GM10248 (cell line): ENCODE measurements at regions not wholly inside any gene's neighbourhood (a gene's known extent, or its start where the extent isn't known, plus 50 kb on each side); places are given as distances from the start of the nearest gene placed in this dataset.
"Not testable (repeated sequence)": the region's sequence is repeated elsewhere in the genome, so short reads cannot be mapped to it uniquely, and the experiment has no call there.

Experiments used
- CTCF ChIA-PET: fragments of 300-600 bp; sonication (Branson Sonifier 250); formaldehyde crosslinking; extraction: SDS; loops from one replicate; lab custom pipeline; 2021; ENCODE audit warnings: antibody characterized with exemption; lab: Yijun Ruan, JAX
- POLR2A ChIA-PET: fragments of 350-650 bp; sonication (Branson Sonifier 250); formaldehyde crosslinking; extraction: SDS; loops from one replicate; lab custom pipeline; 2020; ENCODE audit warnings: antibody characterized with exemption; lab: Yijun Ruan, JAX
- DNase-seq: peaks from one replicate; pipeline ENCODE4 v3.0.0; 2012; ENCODE audit errors: extremely low spot score
- CTCF ChIP-seq: IDR thresholded peaks from 2 replicates; pipeline ENCODE4 v1.5.1; 2012; ENCODE audit warnings: mild to moderate bottlenecking, low read depth; ENCODE audit errors: extremely low read depth, missing control alignments, control extremely low read depth

DNA sequence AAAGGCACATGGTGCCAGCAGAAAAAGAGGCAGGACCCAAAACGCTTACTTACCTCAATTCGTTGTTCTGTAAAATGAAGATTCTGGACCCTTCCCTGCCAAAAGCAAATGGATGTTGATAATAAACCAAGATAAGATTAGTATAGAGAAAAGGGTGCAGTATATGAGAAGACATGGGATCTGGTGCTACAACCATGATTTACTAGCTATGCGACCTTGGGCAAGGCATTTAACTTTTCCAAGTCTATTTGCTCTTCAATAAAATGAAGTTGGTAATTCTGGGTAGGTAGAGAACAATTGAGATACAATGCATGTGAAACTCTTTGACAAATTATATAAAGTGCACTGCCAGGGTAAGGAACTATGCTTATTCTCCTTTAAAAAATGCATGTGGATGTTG is 185.0 kb upstream of the IRF2BP2 start:
- CTCF ChIA-PET, DNase-seq, POLR2A ChIA-PET: not testable (repeated sequence)

DNA sequence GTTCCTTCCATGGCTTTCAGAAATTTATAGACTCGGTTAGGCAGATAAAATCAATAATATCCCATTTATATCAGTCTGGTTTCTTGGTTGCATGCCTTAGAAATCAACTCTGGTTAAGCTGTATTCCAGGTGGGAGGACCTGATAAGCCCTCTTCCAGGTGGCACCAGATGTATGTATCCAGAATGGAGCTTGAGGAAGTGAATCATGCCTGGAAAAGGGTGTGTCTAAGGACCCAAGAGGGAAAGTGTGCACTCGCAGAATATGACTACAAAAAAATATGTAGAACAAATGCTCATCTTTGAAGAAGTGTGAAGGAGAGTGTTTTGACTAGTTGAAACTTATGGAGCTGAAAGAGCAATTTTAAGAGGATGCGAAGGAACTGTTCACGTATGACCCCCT is 184.5 kb upstream of the IRF2BP2 start:
- DNase-seq, CTCF ChIA-PET, POLR2A ChIA-PET: not testable (repeated sequence)

GRCh38 chr1:234793924-234794323 is 183.9 kb upstream of the IRF2BP2 start:
- POLR2A ChIA-PET, CTCF ChIA-PET, DNase-seq: not testable (repeated sequence)

GRCh38 chr1:234792221-234792864 is 182.4 kb upstream of the IRF2BP2 start:
- POLR2A ChIA-PET, CTCF ChIA-PET, DNase-seq: not testable (repeated sequence)

DNA sequence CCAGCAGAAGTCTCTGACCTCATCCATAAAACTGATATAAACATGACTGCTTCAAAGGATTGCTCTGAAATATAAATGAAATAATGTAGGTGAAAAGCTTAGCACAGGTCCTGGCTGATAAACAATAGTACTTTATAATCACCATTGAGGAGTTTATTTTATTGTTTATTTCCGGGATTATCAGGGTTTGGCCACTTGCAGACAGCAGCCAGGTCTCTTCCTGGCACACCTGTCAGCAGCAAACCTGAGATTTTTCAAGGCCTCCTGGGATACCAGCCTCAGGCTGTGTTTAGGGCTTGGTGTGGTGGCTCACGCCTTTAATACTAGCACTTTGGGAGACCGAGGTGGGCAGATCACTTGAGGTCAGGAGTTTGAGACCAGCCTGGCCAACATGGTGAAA is 181.6 kb upstream of the IRF2BP2 start:
- POLR2A ChIA-PET, DNase-seq, CTCF ChIA-PET: not testable (repeated sequence)

DNA sequence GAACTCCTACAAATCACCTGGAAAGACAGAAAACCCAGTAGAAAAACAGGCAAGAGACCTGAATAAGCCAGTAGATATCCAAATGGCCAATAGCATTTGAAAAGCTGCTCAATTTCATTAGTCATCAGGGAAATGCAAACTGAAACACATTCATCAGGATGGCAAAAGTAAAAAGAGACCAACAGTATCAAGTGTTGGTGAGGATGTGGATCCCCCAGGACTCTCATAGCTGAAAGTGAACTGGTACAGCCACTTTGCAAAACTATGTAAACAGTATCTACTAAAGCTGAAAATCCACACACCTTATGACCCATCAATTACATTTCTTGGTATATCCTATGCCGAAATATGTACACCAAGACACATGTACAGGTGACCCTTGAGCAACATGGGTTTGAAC is 180.4 kb upstream of the IRF2BP2 start:
- POLR2A ChIA-PET, CTCF ChIA-PET, DNase-seq: not testable (repeated sequence)

- POLR2A ChIA-PET, DNase-seq, CTCF ChIA-PET: not testable (repeated sequence)
These were observed 177.1 kb upstream of the IRF2BP2 start for GRCh38 chr1:234787011-234787584.

GRCh38 chr1:234785922-234786321 is 175.9 kb upstream of the IRF2BP2 start:
- CTCF ChIA-PET, POLR2A ChIA-PET, DNase-seq: not testable (repeated sequence)

DNA sequence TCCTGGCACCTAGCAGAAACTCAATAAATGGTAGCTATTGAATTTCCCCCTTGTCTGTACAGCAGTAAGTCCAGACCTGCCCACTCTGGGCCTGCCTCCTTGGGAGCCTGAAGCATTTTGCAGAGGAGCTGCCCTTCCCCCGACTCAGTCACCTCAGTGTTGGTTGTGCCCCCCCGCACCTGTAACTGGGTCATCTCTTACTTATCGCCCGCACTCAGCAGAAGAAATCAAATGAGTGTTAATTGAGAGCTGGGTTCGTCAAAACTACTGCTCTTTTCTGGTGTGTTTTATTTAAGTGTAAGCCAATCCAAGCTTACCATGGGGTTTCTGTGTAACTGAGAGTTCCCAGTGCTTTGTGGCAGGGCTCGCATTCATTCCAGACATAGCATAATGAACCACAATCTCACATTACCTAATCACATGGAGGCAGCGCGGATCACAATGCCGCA is 175.5 kb upstream of the IRF2BP2 start:
- CTCF ChIA-PET, DNase-seq, POLR2A ChIA-PET: not testable (repeated sequence)

DNA sequence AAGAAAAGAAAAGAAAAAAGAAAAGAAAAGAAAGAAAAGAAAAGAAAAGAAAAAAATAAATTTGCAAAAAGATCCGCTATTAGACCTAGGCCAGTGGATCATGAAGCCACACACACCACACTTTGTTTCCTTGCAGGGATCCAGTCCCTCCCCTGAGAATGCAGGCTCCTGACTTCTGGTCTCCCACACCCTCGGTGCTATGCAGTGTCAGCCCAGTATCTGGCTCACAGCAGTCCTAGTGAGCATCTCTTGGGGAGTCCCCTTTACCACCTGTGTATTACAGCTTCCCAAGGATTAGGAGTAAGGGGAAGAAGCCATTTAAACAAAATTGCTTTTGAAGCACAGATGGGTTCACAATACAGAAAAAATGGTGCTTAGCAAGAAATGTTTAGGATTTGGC is 174.1 kb upstream of the IRF2BP2 start:
- DNase-seq, POLR2A ChIA-PET, CTCF ChIA-PET: not testable (repeated sequence)

DNA sequence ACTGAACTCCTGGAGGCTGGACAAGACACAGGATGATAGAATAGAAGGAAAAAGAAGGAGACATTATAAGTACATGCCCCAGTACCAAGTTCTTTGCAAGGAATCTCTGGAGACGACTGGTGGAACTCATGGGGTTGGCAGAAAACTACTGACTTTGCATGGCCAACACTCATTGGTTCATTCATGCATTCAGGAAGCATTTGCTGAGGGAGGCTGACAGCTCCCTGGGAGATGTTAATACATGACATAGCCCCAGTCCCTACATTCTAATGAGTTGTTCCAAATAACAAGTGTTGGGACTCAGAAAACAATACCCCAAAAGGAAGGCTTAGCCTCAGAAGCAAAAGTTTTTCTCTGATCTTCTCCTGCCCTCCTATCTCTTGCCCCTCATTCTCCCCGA is 172.8 kb upstream of the IRF2BP2 start:
- POLR2A ChIA-PET, result no interaction called here
- CTCF ChIA-PET, result no interaction called here
- no peak for DNase-seq
- TF ChIP-seq CTCF, result no peak

GRCh38 chr1:234782105-234782751 is 172.2 kb upstream of the IRF2BP2 start:
- CTCF ChIA-PET, result no interaction called here
- no peak for DNase-seq
- TF ChIP-seq CTCF, result no peak
- POLR2A ChIA-PET, result no interaction called here
